OCI-LY7 (cell line): ENCODE measurements at regions not wholly inside any gene's neighbourhood (a gene's known extent, or its start where the extent isn't known, plus 50 kb on each side); places are given as distances from the start of the nearest gene placed in this dataset.

Experiments
- BruUV-seq: library from RNA; stranded (reverse); fragments of 400-500 nt; replicated peaks from 2 replicates; lab custom pipeline; 2021; lab: Mats Ljungman, UMichigan
- CTCF ChIA-PET: fragments of 300-600 bp; sonication (Branson Sonifier 250); formaldehyde crosslinking; loops from one replicate; lab custom pipeline; 2022; ENCODE audit warnings: antibody characterized with exemption; ENCODE audit not compliant: unreplicated experiment; lab: Charles Lee
- POLR2A ChIA-PET: fragments of 300-600 bp; sonication (Branson Sonifier 250); formaldehyde crosslinking; loops from one replicate; lab custom pipeline; 2022; ENCODE audit warnings: antibody characterized with exemption; lab: Charles Lee
- DNase-seq: peaks from one replicate; pipeline ENCODE4 v3.0.0-alpha.2; 2015; ENCODE audit warnings: low spot score
- H2AFZ ChIP-seq: fragments of 200-600 bp; sonication (generic), shearing (Covaris generic); 2 replicates; pipeline ENCODE4 v1.6.1; 2014; ENCODE audit warnings: mild to moderate bottlenecking, antibody characterized with exemption, low read length, moderate library complexity
- H3K27ac ChIP-seq: fragments of 200-600 bp; sonication (generic); 2 replicates; pipeline ENCODE4 v1.5.1; 2014; ENCODE audit warnings: mixed run types, low read depth, mild to moderate bottlenecking, moderate library complexity, low read length, inconsistent platforms; ENCODE audit not compliant: poor library complexity, severe bottlenecking
- H3K36me3 ChIP-seq: fragments of 200-600 bp; sonication (generic); 2 replicates; pipeline ENCODE4 v1.6.1; 2014; ENCODE audit warnings: mild to moderate bottlenecking, antibody characterized with exemption, low read length, moderate library complexity, mixed read lengths; ENCODE audit not compliant: insufficient read depth
- H3K4me1 ChIP-seq: fragments of 200-600 bp; sonication (generic); 2 replicates; pipeline ENCODE4 v1.5.1; 2014; ENCODE audit warnings: mild to moderate bottlenecking, low read length; ENCODE audit not compliant: insufficient read depth, poor library complexity, severe bottlenecking
- H3K4me2 ChIP-seq: fragments of 200-600 bp; sonication (generic); 2 replicates; pipeline ENCODE4 v1.6.1; 2014; ENCODE audit warnings: mild to moderate bottlenecking, low read length
- H3K4me3 ChIP-seq: fragments of 200-600 bp; sonication (generic); 2 replicates; pipeline ENCODE4 v1.5.1; 2014; ENCODE audit warnings: mild to moderate bottlenecking, low read depth, low read length; ENCODE audit not compliant: poor library complexity, severe bottlenecking
- H3K79me2 ChIP-seq: fragments of 200-600 bp; sonication (generic); 2 replicates; pipeline ENCODE4 v1.6.1; 2016; ENCODE audit warnings: low read depth, mild to moderate bottlenecking, low read length, moderate library complexity, mixed read lengths; ENCODE audit not compliant: insufficient read depth
- H3K9me2 ChIP-seq: fragments of 200-600 bp; sonication (generic); 2 replicates; pipeline ENCODE4 v1.6.1; 2016; ENCODE audit warnings: mild to moderate bottlenecking, low read length, mixed read lengths; ENCODE audit not compliant: insufficient read depth
- H3K9me3 ChIP-seq: fragments of 200-600 bp; sonication (generic); 2 replicates; pipeline ENCODE4 v1.6.1; 2014; ENCODE audit warnings: mild to moderate bottlenecking, mixed run types, low read length, mixed read lengths
- H4K20me1 ChIP-seq: fragments of 200-600 bp; sonication (generic); 2 replicates; pipeline ENCODE4 v1.6.1; 2014; ENCODE audit warnings: mild to moderate bottlenecking, antibody characterized with exemption, low read length, moderate library complexity, mixed read lengths; ENCODE audit not compliant: insufficient read depth
- EZH2phosphoT487 ChIP-seq: fragments of 200-600 bp; sonication (generic); IDR thresholded peaks from 2 replicates; pipeline ENCODE4 v1.6.1; 2018; ENCODE audit warnings: low read depth, borderline replicate concordance, mild to moderate bottlenecking, mixed run types, antibody characterized with exemption, low read length, moderate library complexity, mixed read lengths
- intact Hi-C: fragments of 100-400 bp; cut with micrococcal nuclease; formaldehyde crosslinking; loops from one replicate; pipeline ENCODE4 v1.10.0; 2022; ENCODE audit not compliant: unreplicated experiment
- TF ChIP-seq, protein P1 (sequence below): fragments of 200-600 bp; sonication (generic); conservative IDR thresholded peaks from 2 replicates; pipeline ENCODE4 v1.5.1; 2014; ENCODE audit warnings: mild to moderate bottlenecking, antibody characterized with exemption, low read length, moderate library complexity, mixed read lengths

GRCh38 chr1:22196041-22196440 is 53.1 kb upstream of the WNT4 start:
- Histone ChIP-seq H3K27ac (no peak overlapping the region), H3K36me3 (no peaks in the 10 kb centered on the region), H3K9me3 (no peaks in the 10 kb centered on the region), H3K4me2 (no peak overlapping the region), H3K4me1 (no peaks in the 10 kb centered on the region), H4K20me1 (no peaks in the 10 kb centered on the region), H3K79me2 (no peaks in the 10 kb centered on the region), H2AFZ (no peak overlapping the region), H3K9me2 (no peaks in the 10 kb centered on the region), H3K4me3 (no peak overlapping the region)
- TF ChIP-seq, protein P1, sequence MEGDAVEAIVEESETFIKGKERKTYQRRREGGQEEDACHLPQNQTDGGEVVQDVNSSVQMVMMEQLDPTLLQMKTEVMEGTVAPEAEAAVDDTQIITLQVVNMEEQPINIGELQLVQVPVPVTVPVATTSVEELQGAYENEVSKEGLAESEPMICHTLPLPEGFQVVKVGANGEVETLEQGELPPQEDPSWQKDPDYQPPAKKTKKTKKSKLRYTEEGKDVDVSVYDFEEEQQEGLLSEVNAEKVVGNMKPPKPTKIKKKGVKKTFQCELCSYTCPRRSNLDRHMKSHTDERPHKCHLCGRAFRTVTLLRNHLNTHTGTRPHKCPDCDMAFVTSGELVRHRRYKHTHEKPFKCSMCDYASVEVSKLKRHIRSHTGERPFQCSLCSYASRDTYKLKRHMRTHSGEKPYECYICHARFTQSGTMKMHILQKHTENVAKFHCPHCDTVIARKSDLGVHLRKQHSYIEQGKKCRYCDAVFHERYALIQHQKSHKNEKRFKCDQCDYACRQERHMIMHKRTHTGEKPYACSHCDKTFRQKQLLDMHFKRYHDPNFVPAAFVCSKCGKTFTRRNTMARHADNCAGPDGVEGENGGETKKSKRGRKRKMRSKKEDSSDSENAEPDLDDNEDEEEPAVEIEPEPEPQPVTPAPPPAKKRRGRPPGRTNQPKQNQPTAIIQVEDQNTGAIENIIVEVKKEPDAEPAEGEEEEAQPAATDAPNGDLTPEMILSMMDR = no peak
- TF ChIP-seq EZH2phosphoT487 = no peak
- CTCF ChIA-PET = no interaction called here
- POLR2A ChIA-PET = no interaction called here
- intact Hi-C loops = no loop called here
- no peak for DNase-seq
- no TSS peak for BruUV-seq

- Histone ChIP-seq H3K9me3 (no peaks in the 10 kb centered on the region), H2AFZ (no peak overlapping the region), H3K27ac (no peak overlapping the region), H4K20me1 (no peaks in the 10 kb centered on the region), H3K4me1 (no peaks in the 10 kb centered on the region), H3K4me3 (no peak overlapping the region), H3K79me2 (no peaks in the 10 kb centered on the region), H3K9me2 (no peaks in the 10 kb centered on the region), H3K36me3 (no peaks in the 10 kb centered on the region), H3K4me2 (no peak overlapping the region)
- CTCF ChIA-PET = no interaction called here
- POLR2A ChIA-PET = no interaction called here
- intact Hi-C loops = no loop called here
- TF ChIP-seq, protein P1 = no peak
- TF ChIP-seq EZH2phosphoT487 = no peak
- DNase-seq = no peak
- BruUV-seq = no TSS peak
Measured at GRCh38 chr1:22196641-22197040, 53.7 kb upstream of the WNT4 start.

DNA sequence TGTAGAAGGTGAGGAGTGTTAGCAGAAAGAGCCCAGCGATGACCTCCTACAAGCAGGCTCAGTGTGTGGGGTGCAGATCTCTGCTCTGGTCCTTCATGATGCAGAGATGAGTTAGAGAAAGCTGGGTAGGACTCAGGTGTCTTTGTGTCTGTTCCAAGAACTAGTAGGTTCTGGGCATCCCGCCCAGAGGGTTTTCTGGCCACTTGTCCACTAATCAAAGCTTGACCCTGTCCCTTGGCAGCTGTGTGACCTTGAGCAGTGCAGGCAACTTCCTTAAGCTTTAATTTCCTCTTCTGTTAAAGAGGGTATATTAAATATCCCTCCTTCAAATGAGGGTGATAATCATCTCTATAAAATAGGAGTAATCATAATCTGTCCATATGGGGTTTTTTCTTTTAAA is 54.7 kb upstream of the WNT4 start:
- Histone ChIP-seq H3K27ac (no peak overlapping the region), H3K4me2 (no peak overlapping the region), H3K4me1 (no peaks in the 10 kb centered on the region), H3K36me3 (no peaks in the 10 kb centered on the region), H3K79me2 (no peaks in the 10 kb centered on the region), H4K20me1 (no peaks in the 10 kb centered on the region), H3K9me3 (no peaks in the 10 kb centered on the region), H2AFZ (no peak overlapping the region), H3K9me2 (no peaks in the 10 kb centered on the region), H3K4me3 (no peak overlapping the region)
- CTCF ChIA-PET = no interaction called here
- intact Hi-C loops = no loop called here
- TF ChIP-seq EZH2phosphoT487 = no peak
- no TSS peak for BruUV-seq
- DNase-seq = no peak
- POLR2A ChIA-PET = no interaction called here
